Karpas-422 (cell line): ENCODE measurements at regions not wholly inside any gene's neighbourhood (a gene's known extent, or its start where the extent isn't known, plus 50 kb on each side); places are given as distances from the start of the nearest gene placed in this dataset.

Source experiments
- DNase-seq: peaks from one replicate; pipeline ENCODE4 v3.0.0-alpha.2; 2015
- H2AFZ ChIP-seq: fragments of 200-600 bp; sonication (generic); 2 replicates; pipeline ENCODE4 v1.6.1; 2014; ENCODE audit warnings: antibody characterized with exemption, low read length, mixed read lengths
- H3K27ac ChIP-seq: fragments of 200-600 bp; sonication (generic); 2 replicates; pipeline ENCODE4 v1.5.1; 2014; ENCODE audit warnings: mild to moderate bottlenecking, low read length, moderate library complexity
- H3K27me3 ChIP-seq: fragments of 200-600 bp; sonication (generic); 2 replicates; pipeline ENCODE4 v1.6.1; 2014; ENCODE audit warnings: low read length, mixed read lengths
- H3K36me3 ChIP-seq: fragments of 200-600 bp; sonication (generic); 2 replicates; pipeline ENCODE4 v1.6.1; 2014; ENCODE audit warnings: low read length, mixed read lengths; ENCODE audit not compliant: insufficient read depth
- H3K4me1 ChIP-seq: fragments of 200-600 bp; sonication (generic); 2 replicates; pipeline ENCODE4 v1.6.1; 2014; ENCODE audit warnings: mild to moderate bottlenecking, low read length, mixed read lengths
- H3K4me2 ChIP-seq: fragments of 200-600 bp; sonication (generic); 2 replicates; pipeline ENCODE4 v1.6.1; 2014; ENCODE audit warnings: low read length, low read depth, mild to moderate bottlenecking; ENCODE audit not compliant: poor library complexity, severe bottlenecking
- H3K4me3 ChIP-seq: fragments of 200-600 bp; sonication (generic); 2 replicates; pipeline ENCODE4 v1.5.1; 2014; ENCODE audit warnings: mild to moderate bottlenecking, antibody characterized with exemption, low read length, mixed read lengths
- H3K79me2 ChIP-seq: fragments of 200-600 bp; sonication (generic); 2 replicates; pipeline ENCODE4 v1.6.1; 2014; ENCODE audit warnings: mild to moderate bottlenecking, low read length, mixed read lengths
- H3K9ac ChIP-seq: fragments of 200-600 bp; sonication (generic); 2 replicates; pipeline ENCODE4 v1.6.0; 2014; ENCODE audit warnings: low read length
- H3K9me2 ChIP-seq: fragments of 200-600 bp; sonication (generic), shearing (Covaris generic); replicated peaks from 2 replicates; pipeline ENCODE4 v1.6.0; 2014; ENCODE audit warnings: mild to moderate bottlenecking, low read length, moderate library complexity; ENCODE audit not compliant: insufficient read depth
- H3K9me3 ChIP-seq: fragments of 300-700, 200-600 bp; sonication (generic); 2 replicates; pipeline ENCODE4 v1.6.1; 2014; ENCODE audit warnings: low read length, mixed read lengths
- H4K20me1 ChIP-seq: fragments of 200-600 bp; sonication (generic); 2 replicates; pipeline ENCODE4 v1.6.1; 2014; ENCODE audit warnings: mild to moderate bottlenecking, antibody characterized with exemption, low read length, low read depth; ENCODE audit not compliant: insufficient read depth

GRCh38 chr18:70418546-70419311 is 129.9 kb downstream of the SOCS6 start:
- no peak overlapping the region for H3K27ac ChIP-seq
- no peak overlapping the region for H3K4me3 ChIP-seq
- no peaks in the 10 kb centered on the region for H3K36me3 ChIP-seq
- no peak for DNase-seq
- H3K79me2 ChIP-seq, result no peaks in the 10 kb centered on the region
- H3K4me1 ChIP-seq, result peaks cover 7% of the 10 kb centered on the region
- no peaks in the 10 kb centered on the region for H3K9me2 ChIP-seq
- H3K4me2 ChIP-seq, result no peak overlapping the region
- no peaks in the 10 kb centered on the region for H3K27me3 ChIP-seq
- H3K9me3 ChIP-seq, result no peaks in the 10 kb centered on the region
- no peak overlapping the region for H3K9ac ChIP-seq
- H4K20me1 ChIP-seq, result no peaks in the 10 kb centered on the region
- H2AFZ ChIP-seq, result 0 out of 2 replicates have a peak overlapping the region, but pooled peaks have one; percentile 8

GRCh38 chr18:70417847-70418246 is 129.0 kb downstream of the SOCS6 start:
- Histone ChIP-seq H3K9me3 (no peaks in the 10 kb centered on the region), H2AFZ (no peak overlapping the region), H3K36me3 (no peaks in the 10 kb centered on the region), H3K27me3 (no peaks in the 10 kb centered on the region), H3K4me2 (no peak overlapping the region), H4K20me1 (no peaks in the 10 kb centered on the region), H3K9me2 (no peaks in the 10 kb centered on the region), H3K9ac (no peak overlapping the region), H3K4me3 (no peak overlapping the region), H3K4me1 (peaks cover 7% of the 10 kb centered on the region), H3K27ac (no peak overlapping the region), H3K79me2 (no peaks in the 10 kb centered on the region)
- DNase-seq, result no peak

- Histone ChIP-seq H3K36me3 (no peaks in the 10 kb centered on the region), H3K4me2 (no peak overlapping the region)
Observed at GRCh38 chr18:70416496-70416895, 127.7 kb downstream of the SOCS6 start.

GRCh38 chr18:70415823-70416488 is 127.1 kb downstream of the SOCS6 start:
- Histone ChIP-seq H3K4me2 (no peak overlapping the region), H3K27ac (no peak overlapping the region), H3K79me2 (no peaks in the 10 kb centered on the region), H3K36me3 (no peaks in the 10 kb centered on the region), H2AFZ (no peak overlapping the region), H3K27me3 (no peaks in the 10 kb centered on the region), H3K4me1 (no peaks in the 10 kb centered on the region), H4K20me1 (no peaks in the 10 kb centered on the region), H3K9me2 (no peaks in the 10 kb centered on the region), H3K9ac (no peak overlapping the region), H3K9me3 (no peaks in the 10 kb centered on the region), H3K4me3 (no peak overlapping the region)
- DNase-seq, result no peak

More at GRCh38 chr18:70416496-70416895, 127.7 kb downstream of the SOCS6 start:
- no peak for DNase-seq
- no peak overlapping the region for H2AFZ ChIP-seq
- no peaks in the 10 kb centered on the region for H3K27me3 ChIP-seq
- H3K4me3 ChIP-seq, result no peak overlapping the region
- no peaks in the 10 kb centered on the region for H3K9me3 ChIP-seq
- no peaks in the 10 kb centered on the region for H3K9me2 ChIP-seq
- H3K27ac ChIP-seq, result no peak overlapping the region
- no peak overlapping the region for H3K9ac ChIP-seq
- H3K79me2 ChIP-seq, result no peaks in the 10 kb centered on the region
- no peaks in the 10 kb centered on the region for H4K20me1 ChIP-seq
- H3K4me1 ChIP-seq, result no peaks in the 10 kb centered on the region

- H3K36me3 ChIP-seq, result no peaks in the 10 kb centered on the region
- no peaks in the 10 kb centered on the region for H3K27me3 ChIP-seq
- DNase-seq, result no peak
- no peaks in the 10 kb centered on the region for H3K79me2 ChIP-seq
- H2AFZ ChIP-seq, result no peak overlapping the region
- no peaks in the 10 kb centered on the region for H3K9me3 ChIP-seq
- H3K4me3 ChIP-seq, result no peak overlapping the region
- no peak overlapping the region for H3K9ac ChIP-seq
- no peak overlapping the region for H3K27ac ChIP-seq
- no peaks in the 10 kb centered on the region for H3K4me1 ChIP-seq
- H3K9me2 ChIP-seq, result no peaks in the 10 kb centered on the region
- no peak overlapping the region for H3K4me2 ChIP-seq
- H4K20me1 ChIP-seq, result no peaks in the 10 kb centered on the region
Observed at GRCh38 chr18:70414315-70414900, 125.6 kb downstream of the SOCS6 start.

GRCh38 chr18:70413455-70413854 is 124.6 kb downstream of the SOCS6 start:
- no peak overlapping the region for H3K4me3 ChIP-seq
- no peak overlapping the region for H2AFZ ChIP-seq
- H3K4me1 ChIP-seq, result no peaks in the 10 kb centered on the region
- no peak overlapping the region for H3K4me2 ChIP-seq
- H3K9me2 ChIP-seq, result no peaks in the 10 kb centered on the region
- H4K20me1 ChIP-seq, result no peaks in the 10 kb centered on the region
- H3K79me2 ChIP-seq, result no peaks in the 10 kb centered on the region
- no peak overlapping the region for H3K9ac ChIP-seq
- no peaks in the 10 kb centered on the region for H3K27me3 ChIP-seq
- no peaks in the 10 kb centered on the region for H3K36me3 ChIP-seq
- H3K27ac ChIP-seq, result no peak overlapping the region
- no peaks in the 10 kb centered on the region for H3K9me3 ChIP-seq
- no peak for DNase-seq

- Histone ChIP-seq H3K79me2 (no peaks in the 10 kb centered on the region), H4K20me1 (no peaks in the 10 kb centered on the region), H3K9me3 (no peaks in the 10 kb centered on the region), H3K36me3 (no peaks in the 10 kb centered on the region), H3K27ac (no peak overlapping the region), H3K4me2 (no peak overlapping the region), H3K9me2 (no peaks in the 10 kb centered on the region), H3K27me3 (no peaks in the 10 kb centered on the region), H3K9ac (no peak overlapping the region), H2AFZ (no peak overlapping the region), H3K4me1 (no peaks in the 10 kb centered on the region), H3K4me3 (no peak overlapping the region)
- no peak for DNase-seq
Observed at GRCh38 chr18:70411876-70412435, 123.1 kb downstream of the SOCS6 start.

GRCh38 chr18:70411307-70411706 is 122.5 kb downstream of the SOCS6 start:
- Histone ChIP-seq H4K20me1 (no peaks in the 10 kb centered on the region), H3K27ac (no peak overlapping the region), H3K27me3 (no peaks in the 10 kb centered on the region), H3K4me3 (no peak overlapping the region), H3K9me2 (no peaks in the 10 kb centered on the region), H3K36me3 (no peaks in the 10 kb centered on the region), H3K9ac (no peak overlapping the region), H3K9me3 (no peaks in the 10 kb centered on the region), H2AFZ (no peak overlapping the region), H3K4me1 (no peaks in the 10 kb centered on the region), H3K4me2 (no peak overlapping the region), H3K79me2 (no peaks in the 10 kb centered on the region)
- no peak for DNase-seq
